ENCODE measurements at regions not wholly inside any gene's neighbourhood (a gene's known extent, or its start where the extent isn't known, plus 50 kb on each side); places are given as distances from the start of the nearest gene placed in this dataset.

DNA sequence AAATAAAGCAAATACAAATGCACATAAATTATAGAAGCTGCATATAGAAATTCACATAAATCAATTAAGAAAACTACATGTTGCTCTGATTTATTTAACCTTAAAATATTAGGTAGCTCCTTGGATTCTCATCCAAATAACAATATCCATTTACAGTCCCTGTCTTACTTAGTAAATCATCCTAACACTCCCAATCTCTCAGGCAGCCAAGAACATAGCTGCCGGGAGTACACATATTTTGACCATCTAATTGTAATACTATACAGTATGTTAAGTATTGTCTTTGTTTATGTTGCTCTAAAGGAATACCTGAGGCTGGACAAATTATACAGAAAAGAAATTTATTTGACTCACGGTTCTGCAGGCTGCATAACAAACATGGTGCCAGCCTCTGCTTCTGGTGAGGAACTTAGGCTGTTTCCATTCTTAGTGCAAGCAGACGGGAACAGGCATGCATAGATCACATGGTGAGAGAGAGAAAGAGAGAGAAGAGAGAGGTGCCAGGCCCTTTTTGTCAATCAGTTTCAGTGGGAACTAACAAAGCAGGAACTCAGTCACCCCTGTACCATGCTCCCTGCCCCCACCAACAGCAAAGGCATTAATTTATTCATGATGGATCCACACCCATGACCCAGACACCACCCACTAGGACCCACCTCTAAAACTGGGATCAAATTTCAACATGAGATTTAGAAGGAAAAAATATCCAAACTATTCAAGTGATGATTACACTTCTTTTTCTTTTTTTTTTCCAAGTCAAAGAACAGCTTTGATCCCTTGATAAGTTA is 614.8 kb upstream of the TECRL start:
- intact Hi-C loops (cut with DNase I; ENCODE audit: low total_unique reads) = no loop called here
- H3K4me3 ChIP-seq = no peak overlapping the region
- no peak overlapping the region for H3K27ac ChIP-seq
- TF ChIP-seq POLR2AphosphoS5 (IDR thresholded peaks at IDR 0.05) = no peak
- no peak for TF ChIP-seq POLR2A (IDR thresholded peaks at IDR 0.05)
- TF ChIP-seq, protein P1, sequence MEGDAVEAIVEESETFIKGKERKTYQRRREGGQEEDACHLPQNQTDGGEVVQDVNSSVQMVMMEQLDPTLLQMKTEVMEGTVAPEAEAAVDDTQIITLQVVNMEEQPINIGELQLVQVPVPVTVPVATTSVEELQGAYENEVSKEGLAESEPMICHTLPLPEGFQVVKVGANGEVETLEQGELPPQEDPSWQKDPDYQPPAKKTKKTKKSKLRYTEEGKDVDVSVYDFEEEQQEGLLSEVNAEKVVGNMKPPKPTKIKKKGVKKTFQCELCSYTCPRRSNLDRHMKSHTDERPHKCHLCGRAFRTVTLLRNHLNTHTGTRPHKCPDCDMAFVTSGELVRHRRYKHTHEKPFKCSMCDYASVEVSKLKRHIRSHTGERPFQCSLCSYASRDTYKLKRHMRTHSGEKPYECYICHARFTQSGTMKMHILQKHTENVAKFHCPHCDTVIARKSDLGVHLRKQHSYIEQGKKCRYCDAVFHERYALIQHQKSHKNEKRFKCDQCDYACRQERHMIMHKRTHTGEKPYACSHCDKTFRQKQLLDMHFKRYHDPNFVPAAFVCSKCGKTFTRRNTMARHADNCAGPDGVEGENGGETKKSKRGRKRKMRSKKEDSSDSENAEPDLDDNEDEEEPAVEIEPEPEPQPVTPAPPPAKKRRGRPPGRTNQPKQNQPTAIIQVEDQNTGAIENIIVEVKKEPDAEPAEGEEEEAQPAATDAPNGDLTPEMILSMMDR (IDR thresholded peaks at IDR 0.05) = no peak
- no peaks in the 10 kb centered on the region for H3K27me3 ChIP-seq
- no peak for DNase-seq (ENCODE audit: low spot score in 2 of 2)
- H3K36me3 ChIP-seq = no peaks in the 10 kb centered on the region
- no peaks in the 10 kb centered on the region for H3K4me1 ChIP-seq
- peaks cover 0 to 3% of the 10 kb centered on the region in 2 donors for H3K9me3 ChIP-seq

DNA sequence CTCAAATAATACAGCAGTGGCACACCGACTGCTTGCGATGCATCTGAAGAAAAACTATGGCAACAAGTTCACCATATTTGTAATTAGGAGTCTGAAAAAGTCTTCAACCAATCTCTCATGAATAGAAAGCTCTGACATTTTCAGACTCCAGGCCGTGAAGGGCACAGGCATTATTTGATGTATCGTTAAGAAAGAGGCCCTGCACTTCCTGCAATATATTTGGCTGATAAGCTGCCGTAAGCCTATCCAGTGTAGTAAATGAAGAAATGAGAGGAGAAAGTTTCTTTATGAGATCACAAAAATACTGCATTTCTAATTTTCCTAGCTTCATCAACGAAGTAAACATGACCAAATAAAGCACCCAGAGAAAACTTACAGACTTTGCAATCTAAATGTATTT is 613.8 kb upstream of the TECRL start:
- Histone ChIP-seq H3K27ac (no peak overlapping the region), H3K36me3 (no peaks in the 10 kb centered on the region), H3K4me1 (no peaks in the 10 kb centered on the region), H3K27me3 (no peaks in the 10 kb centered on the region), H3K9me3 (peaks cover 0 to 3% of the 10 kb centered on the region in 2 donors), H3K4me3 (no peak overlapping the region)
- DNase-seq (ENCODE audit: low spot score in 2 of 2) = no peak
- intact Hi-C loops (cut with DNase I; ENCODE audit: low total_unique reads) = no loop called here
- no peak for TF ChIP-seq POLR2A (IDR thresholded peaks at IDR 0.05)

DNA sequence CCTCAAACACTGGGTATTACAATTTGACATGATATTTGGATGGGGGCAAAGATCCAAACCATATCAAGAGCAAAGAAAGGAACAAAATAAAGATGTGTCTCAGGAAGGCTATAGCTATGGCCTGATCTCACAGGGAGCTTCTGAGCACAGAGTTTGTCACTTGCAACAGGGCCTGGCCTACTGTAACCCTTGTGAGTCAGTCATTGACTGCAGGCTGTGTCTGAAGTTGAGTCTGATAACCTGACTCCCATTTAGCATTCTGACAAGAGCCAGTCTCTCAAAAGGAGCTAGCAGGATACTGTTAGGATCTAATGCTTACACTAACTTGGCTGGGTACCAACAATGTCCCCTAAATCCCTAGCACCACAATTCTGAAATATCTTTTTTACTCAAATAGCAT is 612.5 kb upstream of the TECRL start:
- H3K27ac ChIP-seq = no peak overlapping the region
- no peak for DNase-seq (ENCODE audit: low spot score in 2 of 2)
- no peaks in the 10 kb centered on the region for H3K36me3 ChIP-seq
- no peaks in the 10 kb centered on the region for H3K27me3 ChIP-seq
- TF ChIP-seq, protein P1 (IDR thresholded peaks at IDR 0.05) = no peak
- TF ChIP-seq POLR2A (IDR thresholded peaks at IDR 0.05) = no peak
- TF ChIP-seq POLR2AphosphoS5 (IDR thresholded peaks at IDR 0.05) = no peak
- peaks cover 0 to 3% of the 10 kb centered on the region in 2 donors for H3K9me3 ChIP-seq
- intact Hi-C loops (cut with DNase I; ENCODE audit: low total_unique reads) = no loop called here
- H3K4me3 ChIP-seq = no peak overlapping the region
- H3K4me1 ChIP-seq = no peaks in the 10 kb centered on the region

DNA sequence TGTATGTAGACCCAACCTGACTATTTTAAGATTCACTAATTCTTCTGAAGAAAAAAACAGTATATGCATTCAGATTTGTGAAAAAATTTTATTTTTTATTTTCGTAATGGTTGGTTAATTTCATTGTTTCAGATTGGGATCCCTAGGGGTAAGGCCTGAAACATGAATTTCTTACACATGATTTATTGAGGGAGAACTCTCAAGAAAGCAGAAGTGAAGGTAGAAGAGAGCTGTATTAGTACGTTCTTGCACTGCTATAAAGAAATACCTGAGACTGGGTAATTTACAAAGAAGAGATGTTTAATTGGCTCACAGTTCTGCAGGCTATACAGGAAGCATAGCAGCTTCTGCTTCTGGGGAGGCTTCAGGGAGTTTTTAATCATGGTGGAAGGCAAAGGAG is 611.9 kb upstream of the TECRL start:
- no peak overlapping the region for H3K27ac ChIP-seq
- no peaks in the 10 kb centered on the region for H3K4me1 ChIP-seq
- H3K36me3 ChIP-seq = no peaks in the 10 kb centered on the region
- no peaks in the 10 kb centered on the region for H3K9me3 ChIP-seq
- intact Hi-C loops (cut with DNase I; ENCODE audit: low total_unique reads) = no loop called here
- DNase-seq (ENCODE audit: low spot score in 2 of 2) = no peak
- H3K27me3 ChIP-seq = no peaks in the 10 kb centered on the region
- TF ChIP-seq POLR2AphosphoS5 (IDR thresholded peaks at IDR 0.05) (no peak), POLR2A (IDR thresholded peaks at IDR 0.05) (no peak)
- TF ChIP-seq, protein P1 (IDR thresholded peaks at IDR 0.05) = no peak
- no peak overlapping the region for H3K4me3 ChIP-seq

DNA sequence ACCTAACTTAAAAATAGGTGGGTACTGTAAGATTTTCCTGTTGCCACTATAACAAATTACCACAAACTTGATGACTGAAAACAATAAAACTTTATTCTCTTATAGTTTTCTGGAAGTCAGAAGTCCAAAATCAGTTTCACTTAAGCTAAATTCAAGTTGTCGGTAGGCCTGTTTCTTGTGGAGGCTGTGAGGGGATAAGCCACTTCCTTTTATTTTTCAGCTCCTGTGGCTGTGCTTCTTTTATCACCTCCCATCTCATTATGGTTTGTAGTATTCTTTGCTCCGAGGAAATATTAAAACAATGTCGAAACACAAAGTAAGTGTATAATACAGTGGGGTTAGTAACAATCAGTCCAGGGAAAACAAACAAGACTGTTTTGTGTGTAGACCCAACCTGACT is 610.5 kb upstream of the TECRL start:
- TF ChIP-seq, protein P1 (IDR thresholded peaks at IDR 0.05) = no peak
- TF ChIP-seq POLR2A (IDR thresholded peaks at IDR 0.05) = no peak
- no peak for TF ChIP-seq POLR2AphosphoS5 (IDR thresholded peaks at IDR 0.05)
- no peak overlapping the region for H3K27ac ChIP-seq

More for the DNA sequence above, 610.5 kb upstream of the TECRL start:
- H3K9me3 ChIP-seq = no peaks in the 10 kb centered on the region
- H3K36me3 ChIP-seq = no peaks in the 10 kb centered on the region
- DNase-seq (ENCODE audit: low spot score in 2 of 2) = no peak
- no peaks in the 10 kb centered on the region for H3K27me3 ChIP-seq
- H3K4me1 ChIP-seq = no peaks in the 10 kb centered on the region
- no peak overlapping the region for H3K4me3 ChIP-seq
- intact Hi-C loops (cut with DNase I; ENCODE audit: low total_unique reads) = no loop called here

Measured in breast epithelium (tissue), 4 donors.